ENCODE measurements at regions not wholly inside any gene's neighbourhood (a gene's known extent, or its start where the extent isn't known, plus 50 kb on each side); places are given as distances from the start of the nearest gene placed in this dataset.
"Not testable (repeated sequence)": the region's sequence is repeated elsewhere in the genome, so short reads cannot be mapped to it uniquely, and the experiment has no call there.

DNA sequence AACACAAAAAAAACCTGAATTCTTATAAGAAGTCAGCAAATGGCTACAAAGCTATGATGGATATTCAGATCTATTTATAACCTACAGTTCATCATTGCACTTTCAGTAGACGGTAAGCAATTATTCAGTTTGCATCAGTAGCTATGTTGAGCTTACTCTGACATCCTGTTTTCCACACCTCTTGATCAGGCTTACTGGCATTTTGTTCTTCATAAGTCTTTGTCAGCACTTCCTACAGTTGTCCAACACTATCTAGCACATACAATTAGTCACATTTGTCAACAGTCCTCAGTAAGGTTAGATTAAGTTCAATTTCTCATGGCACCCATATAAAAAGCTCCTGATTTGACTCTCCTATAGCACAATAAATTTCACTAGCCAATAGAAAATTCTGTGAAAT lies 71.2 kb upstream of the ST3GAL6 start:
- FAIRE-seq: no peak

DNA sequence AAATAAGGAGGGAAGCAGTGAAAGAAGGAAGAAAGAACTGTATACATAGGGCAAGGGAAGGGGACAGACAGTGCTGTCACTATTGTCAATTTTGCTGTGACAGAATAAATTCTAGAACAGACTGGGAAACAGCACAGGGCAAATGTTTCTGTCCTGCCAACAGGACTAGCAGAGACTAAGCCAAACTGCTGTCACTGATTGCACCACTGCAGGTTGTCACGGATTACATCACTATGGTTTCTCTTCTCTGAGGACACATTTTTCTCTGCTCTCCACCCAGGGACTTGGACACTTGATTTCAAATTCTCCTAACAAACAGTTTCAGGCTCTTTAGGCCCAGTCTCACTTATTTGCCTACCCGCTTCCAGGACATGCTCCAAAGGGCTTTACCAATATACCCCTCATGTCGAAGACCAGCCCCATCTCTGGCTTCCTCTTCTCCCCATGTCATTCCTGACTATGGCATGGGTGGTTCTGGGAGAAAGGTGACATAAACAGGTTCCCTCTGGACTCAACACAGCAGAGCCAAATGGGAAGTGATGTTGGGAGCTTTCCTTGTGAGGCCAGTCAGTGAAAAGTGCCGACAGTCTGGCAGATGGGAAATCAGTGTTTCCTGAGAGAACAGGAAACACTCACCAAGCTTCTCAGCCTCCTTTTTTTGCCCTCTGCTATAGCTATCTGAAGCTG lies 70.2 kb upstream of the ST3GAL6 start:
- DNase-seq (ENCODE audit: insufficient read length, low spot score): no peak
- no peak for FAIRE-seq
- no peak for TF ChIP-seq POLR2A (IDR thresholded peaks at IDR 0.05; ENCODE audit: low read depth, low read length)

More for the DNA sequence above, 71.2 kb upstream of the ST3GAL6 start:
- no peak for TF ChIP-seq POLR2A (IDR thresholded peaks at IDR 0.05; ENCODE audit: low read depth, low read length)
- no peak for DNase-seq (ENCODE audit: insufficient read length, low spot score)

DNA sequence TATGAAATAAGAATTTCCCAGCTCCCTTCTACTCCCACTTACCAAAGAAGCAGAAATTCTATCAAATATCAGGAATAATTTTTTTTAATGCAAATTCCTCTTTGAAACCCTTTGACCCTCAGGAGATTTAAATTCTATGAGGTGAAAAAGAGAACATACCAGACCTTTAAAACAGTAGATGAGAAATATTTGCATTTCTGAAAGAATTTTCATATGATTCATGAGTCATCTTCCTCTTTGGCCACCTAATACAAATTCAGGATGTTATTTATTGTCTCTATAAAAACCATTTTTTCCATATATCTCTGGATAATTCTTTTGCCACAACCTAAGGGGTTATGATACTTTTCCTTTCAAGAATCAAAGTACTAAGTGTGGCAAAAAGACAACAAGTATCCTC lies 67.3 kb upstream of the ST3GAL6 start:
- DNase-seq (ENCODE audit: insufficient read length, low spot score): no peak
- FAIRE-seq: peak; percentile 91
- TF ChIP-seq POLR2A (IDR thresholded peaks at IDR 0.05; ENCODE audit: low read depth, low read length): no peak

DNA sequence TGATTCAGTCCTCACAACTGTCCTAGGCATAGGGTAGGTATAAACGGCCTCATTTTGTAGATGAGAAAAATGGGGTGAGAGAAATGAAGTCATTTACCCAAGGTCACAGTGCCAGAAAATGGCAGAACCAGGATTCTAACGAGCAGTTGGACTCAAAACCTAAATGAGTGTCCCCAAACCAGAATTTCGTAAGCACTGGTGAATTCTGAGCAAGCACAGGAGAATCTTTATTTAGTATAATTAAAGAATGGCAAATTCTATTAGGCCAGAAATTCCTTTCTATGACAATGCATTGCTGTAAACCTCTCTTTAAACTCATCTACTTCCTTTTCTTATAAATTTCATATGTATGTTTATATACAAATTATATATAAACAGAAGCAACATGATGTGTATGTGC lies 66.8 kb upstream of the ST3GAL6 start:
- not testable (repeated sequence) for DNase-seq (ENCODE audit: insufficient read length, low spot score); FAIRE-seq

DNA sequence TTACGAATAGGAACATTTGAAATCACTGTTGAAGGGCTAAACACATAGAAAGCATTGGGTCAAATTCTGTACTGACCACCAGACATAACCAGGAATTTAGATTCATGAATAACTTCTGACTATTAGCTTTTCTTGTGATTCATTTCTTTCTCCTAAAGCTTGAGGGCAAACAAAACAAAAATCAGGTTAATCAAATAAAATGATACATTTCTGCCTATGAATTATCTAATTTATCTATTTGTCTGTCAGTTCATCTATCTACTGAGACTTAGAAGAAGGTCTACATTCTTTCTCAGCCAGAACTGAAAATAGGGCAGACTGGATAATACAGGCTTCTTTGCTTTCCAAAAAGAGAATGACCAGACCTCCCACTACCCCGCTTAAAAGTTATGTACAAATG lies 65.9 kb upstream of the ST3GAL6 start:
- FAIRE-seq: no peak
- DNase-seq (ENCODE audit: insufficient read length, low spot score): no peak
- no peak for TF ChIP-seq POLR2A (IDR thresholded peaks at IDR 0.05; ENCODE audit: low read depth, low read length)

DNA sequence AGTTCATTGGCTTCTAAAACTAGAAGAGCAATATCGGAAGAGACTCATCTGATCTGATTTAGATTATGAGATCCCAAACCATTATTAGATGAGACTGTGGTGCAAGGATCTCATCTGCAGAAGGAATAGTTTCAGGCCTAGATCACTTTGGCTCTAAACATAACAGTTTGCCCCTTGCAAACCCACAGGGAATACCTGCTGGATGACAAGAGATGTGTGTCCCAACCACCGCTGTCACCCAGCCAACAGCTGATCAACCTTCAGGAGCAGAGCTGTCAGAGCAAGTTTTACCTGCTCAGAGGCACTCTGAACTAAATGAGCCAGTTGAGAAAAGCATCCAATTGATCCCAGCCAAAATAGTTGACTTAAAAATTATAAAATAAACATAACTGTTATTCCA lies 64.0 kb upstream of the ST3GAL6 start:
- FAIRE-seq: no peak
- TF ChIP-seq POLR2A (IDR thresholded peaks at IDR 0.05; ENCODE audit: low read depth, low read length): no peak
- DNase-seq (ENCODE audit: insufficient read length, low spot score): no peak

DNA sequence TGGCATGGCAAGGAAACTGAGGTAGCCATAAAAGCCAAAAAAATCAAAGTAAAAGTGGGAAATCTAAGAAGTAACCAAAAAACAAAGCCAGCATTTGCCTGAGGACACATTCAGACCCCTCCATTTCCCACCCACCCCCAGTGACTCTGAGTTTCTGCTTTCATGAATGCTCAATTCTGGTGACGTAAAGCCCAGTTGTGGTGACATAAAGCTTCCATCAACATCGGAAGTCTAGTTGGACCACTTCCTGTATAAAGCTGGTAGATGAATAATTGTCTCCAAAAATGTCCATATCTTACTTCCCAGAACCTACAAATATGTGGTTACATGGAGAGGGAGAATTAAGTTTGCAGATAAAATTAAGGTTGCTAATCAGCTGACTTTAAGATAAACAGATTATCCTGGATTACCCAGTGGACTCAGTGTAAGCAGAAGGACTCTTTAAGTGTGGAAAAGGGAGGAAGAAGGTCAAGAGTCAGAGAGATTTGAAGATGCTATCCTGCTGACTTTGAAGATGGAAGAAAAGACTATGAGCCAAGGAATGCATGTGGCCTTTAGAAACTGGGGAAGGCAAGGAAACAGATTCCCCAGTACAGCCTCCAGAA lies 62.0 kb upstream of the ST3GAL6 start:
- no peak for FAIRE-seq
- no peak for TF ChIP-seq POLR2A (IDR thresholded peaks at IDR 0.05; ENCODE audit: low read depth, low read length)
- no peak for DNase-seq (ENCODE audit: insufficient read length, low spot score)

DNA sequence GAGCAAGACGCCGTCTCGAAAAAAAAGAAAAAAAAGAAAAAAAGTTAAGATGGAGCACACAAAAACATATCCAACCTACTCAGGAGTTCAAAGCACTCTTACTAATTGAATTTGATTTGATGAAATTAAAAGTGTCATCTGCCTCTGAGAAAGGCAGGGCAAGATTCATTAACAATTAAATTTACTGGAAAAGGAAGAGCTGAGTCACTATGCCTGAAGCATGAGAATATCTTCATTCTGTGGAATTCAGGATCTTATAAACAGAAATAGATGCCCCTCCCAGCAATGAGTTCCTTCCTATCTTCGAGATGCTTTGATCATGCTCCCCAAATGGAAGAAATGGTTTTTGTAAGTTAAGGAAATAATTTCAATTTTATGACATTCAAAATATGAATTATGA lies 61.0 kb upstream of the ST3GAL6 start:
- no peak for TF ChIP-seq POLR2A (IDR thresholded peaks at IDR 0.05; ENCODE audit: low read depth, low read length)
- DNase-seq (ENCODE audit: insufficient read length, low spot score): no peak
- FAIRE-seq: no peak

DNA sequence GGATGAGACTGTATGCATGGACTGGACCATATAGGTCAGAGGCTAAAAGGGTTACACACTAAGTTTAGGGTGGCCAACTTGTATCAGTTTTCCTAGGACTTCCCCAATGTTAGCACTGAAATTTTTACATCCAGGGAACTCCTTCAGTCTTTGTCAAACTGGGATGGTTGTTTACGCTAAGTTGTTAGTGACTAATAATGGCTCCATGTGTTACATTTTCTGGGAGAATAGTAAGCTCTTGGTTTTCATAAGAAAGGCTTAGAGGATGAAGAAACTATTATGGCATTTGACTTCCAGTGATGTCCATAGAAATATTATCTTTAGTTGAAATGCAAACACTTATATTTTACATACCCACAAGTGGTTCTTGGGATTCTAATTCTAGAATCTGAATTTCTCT lies 57.9 kb upstream of the ST3GAL6 start:
- DNase-seq (ENCODE audit: insufficient read length, low spot score) (no peak), FAIRE-seq (no peak)
- TF ChIP-seq POLR2A (IDR thresholded peaks at IDR 0.05; ENCODE audit: low read depth, low read length): no peak

DNA sequence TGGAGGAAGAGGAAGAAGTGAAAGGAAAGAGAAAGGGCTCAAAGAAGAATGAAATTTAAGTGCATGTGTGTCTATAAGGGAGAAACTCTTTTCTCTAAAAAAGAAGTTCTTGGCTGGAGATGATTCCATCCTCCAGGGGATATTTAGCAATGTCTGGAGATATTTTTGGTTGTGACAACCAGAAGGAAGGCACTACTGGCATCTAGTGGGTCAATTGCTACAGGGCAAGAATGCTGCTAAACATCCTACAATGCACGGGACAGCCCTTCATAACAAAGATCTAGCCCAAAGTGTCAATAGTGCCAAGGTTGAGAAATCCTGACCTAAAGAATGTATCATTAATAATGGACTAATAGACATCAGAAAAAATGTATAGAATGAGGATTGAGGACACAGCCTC lies 57.4 kb upstream of the ST3GAL6 start:
- no peak for TF ChIP-seq POLR2A (IDR thresholded peaks at IDR 0.05; ENCODE audit: low read depth, low read length)
- DNase-seq (ENCODE audit: insufficient read length, low spot score): no peak

DNA sequence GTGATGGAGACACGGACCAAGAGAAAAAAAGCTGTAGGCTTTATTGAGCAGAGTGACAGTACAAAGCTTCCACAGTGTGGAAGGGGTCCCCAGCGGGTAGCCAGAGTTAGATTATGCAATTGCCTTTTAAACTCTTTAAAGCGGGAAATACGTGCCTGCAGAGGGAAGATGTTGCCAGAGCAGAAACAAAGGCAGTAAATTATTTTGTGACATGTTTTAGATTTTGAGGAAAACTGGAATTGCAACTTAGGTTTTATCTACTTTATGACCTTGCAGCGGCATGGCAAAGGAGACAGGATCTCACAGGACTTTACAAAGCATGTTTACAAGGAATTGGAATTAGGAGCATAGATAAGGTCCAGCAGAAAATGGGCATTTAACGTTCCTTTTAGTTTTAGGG lies 54.5 kb upstream of the ST3GAL6 start:
- not testable (repeated sequence) for FAIRE-seq; DNase-seq (ENCODE audit: insufficient read length, low spot score)

More for the DNA sequence above, 57.4 kb upstream of the ST3GAL6 start:
- no peak for FAIRE-seq

DNA sequence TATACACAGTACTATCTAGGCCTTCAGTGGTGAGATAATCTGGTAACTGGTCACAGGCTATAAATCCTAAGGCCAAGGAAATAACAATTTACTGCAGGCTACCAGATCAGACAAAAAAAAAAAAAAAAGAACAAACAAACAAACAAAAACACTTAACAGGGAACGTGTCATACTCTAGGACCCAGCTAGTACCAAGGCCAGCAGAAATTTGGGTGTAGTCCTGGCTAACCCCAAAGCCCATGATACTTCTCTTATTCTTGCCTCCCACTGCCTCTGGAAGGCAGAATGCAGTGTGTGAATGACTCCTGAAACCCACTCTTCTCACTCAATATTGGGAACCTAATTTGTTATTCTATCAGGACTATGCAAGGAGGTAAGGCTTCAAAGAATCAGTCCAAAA lies 53.7 kb upstream of the ST3GAL6 start:
- FAIRE-seq (no peak), DNase-seq (ENCODE audit: insufficient read length, low spot score) (no peak)
- no peak for TF ChIP-seq POLR2A (IDR thresholded peaks at IDR 0.05; ENCODE audit: low read depth, low read length)

DNA sequence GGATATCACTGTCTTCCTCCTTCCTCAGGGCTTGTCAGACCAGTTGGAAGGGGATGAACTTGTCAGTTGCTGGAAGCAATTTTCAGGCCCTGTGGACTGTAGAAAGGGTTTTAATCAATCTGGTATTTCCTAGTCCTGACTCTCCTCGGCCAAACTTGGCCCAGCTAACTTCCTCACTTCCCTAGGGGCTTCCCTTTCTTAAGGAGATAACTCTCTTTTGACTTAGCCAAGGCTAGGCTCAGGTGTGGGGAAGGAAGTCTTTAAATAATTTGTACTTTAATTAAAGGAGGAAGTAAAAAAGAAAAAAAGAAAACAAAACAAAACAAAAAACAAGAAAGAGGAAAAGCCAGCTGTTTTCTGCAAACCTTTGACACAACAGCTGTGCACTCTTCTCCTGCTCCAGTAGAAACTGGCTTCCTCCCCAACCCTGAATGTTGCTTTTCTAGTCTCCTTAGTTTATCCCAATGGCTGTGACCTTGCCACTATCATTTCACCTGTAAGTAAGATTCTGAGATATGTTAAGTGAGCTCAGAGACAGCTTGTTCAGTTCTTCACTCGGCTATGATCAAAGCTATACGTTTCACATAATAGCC lies 53.0 kb upstream of the ST3GAL6 start:
- no peak for DNase-seq (ENCODE audit: insufficient read length, low spot score)
- no peak for TF ChIP-seq POLR2A (IDR thresholded peaks at IDR 0.05; ENCODE audit: low read depth, low read length)
- no peak for FAIRE-seq

DNA sequence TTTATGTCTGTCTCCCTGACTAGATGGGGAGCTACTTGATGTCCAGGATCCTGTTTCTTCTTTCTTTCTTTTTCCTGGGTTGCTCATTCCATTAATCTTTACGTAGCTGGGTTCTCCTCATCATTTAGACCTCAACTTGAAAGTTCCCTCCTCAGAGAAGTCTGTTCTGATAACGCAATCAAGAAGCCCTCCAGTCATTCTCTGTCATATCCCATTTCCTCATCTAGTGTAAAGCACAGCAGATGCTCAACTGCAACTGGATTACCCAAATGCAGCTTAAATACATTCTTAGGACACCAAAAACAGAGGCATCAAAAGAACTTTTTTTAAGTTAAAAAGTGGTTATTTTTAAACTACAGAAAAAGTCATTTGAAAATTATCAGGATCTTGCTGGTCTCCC lies 51.7 kb upstream of the ST3GAL6 start:
- no peak for DNase-seq (ENCODE audit: insufficient read length, low spot score)
- FAIRE-seq: no peak
- TF ChIP-seq POLR2A (IDR thresholded peaks at IDR 0.05; ENCODE audit: low read depth, low read length): no peak

DNA sequence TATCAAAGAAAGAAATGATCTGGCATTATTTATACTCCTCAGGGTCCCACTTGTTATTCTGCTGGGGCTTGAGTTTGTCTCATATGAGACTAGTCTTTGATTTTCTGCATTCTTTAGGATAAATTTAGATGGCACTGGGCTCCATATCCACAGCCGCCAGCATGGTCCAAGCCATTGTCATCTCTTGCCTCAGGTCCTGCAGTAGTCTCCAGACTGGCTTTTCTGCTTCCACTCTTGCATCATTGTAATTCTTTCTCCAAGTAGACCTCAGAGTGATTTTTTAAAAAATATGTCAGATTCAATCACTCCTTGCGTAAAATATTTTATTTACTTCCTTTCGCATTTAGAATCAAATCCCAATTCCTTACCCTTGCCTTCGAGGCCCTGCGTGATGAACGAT lies 50.4 kb upstream of the ST3GAL6 start:
- FAIRE-seq (no peak), DNase-seq (ENCODE audit: insufficient read length, low spot score) (no peak)
- no peak for TF ChIP-seq POLR2A (IDR thresholded peaks at IDR 0.05; ENCODE audit: low read depth, low read length)

DNA sequence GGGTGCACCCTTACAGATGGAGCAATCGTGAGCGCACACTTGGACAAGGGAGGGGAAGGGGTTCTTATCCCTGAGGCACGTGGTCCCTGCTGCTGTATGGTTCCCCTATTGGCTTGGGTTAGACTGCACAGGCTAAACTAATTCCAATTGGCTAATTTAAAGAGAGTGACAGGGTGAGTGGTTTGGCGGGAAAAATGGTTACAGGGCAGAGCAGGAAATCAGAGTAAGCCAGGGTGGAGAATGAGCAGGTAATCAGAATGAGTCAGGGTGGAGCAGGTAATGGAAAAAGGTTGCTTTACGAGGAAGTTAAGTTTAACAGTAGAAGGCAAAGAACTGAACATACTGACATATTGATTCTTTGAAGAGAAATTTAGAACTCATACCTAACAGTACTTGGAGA lies 49.8 kb upstream of the ST3GAL6 start:
- not testable (repeated sequence) for FAIRE-seq; DNase-seq (ENCODE audit: insufficient read length, low spot score)

Data from H54 (cell line).